Epidermal melanocyte (primary cell): ENCODE measurements at regions not wholly inside any gene's neighbourhood (a gene's known extent, or its start where the extent isn't known, plus 50 kb on each side); places are given as distances from the start of the nearest gene placed in this dataset.
A peak's percentile ranks its signal among the peaks of the same experiment; 100 is the strongest.
"Not testable (repeated sequence)": the region's sequence is repeated elsewhere in the genome, so short reads cannot be mapped to it uniquely, and the experiment has no call there.

Source experiments
- DNase-seq: peaks from one replicate; pipeline ENCODE4 v3.0.0; 2011; ENCODE audit warnings: low spot score; ENCODE audit not compliant: insufficient read length

GRCh38 chr6:81138236-81138635 is 614.2 kb downstream of the TENT5A start:
- DNase-seq: no peak

- no peak for DNase-seq
Observed at GRCh38 chr6:81130969-81131368, 621.5 kb downstream of the TENT5A start.

GRCh38 chr6:81130061-81130460 is 622.4 kb downstream of the TENT5A start:
- DNase-seq: no peak

- DNase-seq: no peak
Observed at GRCh38 chr6:81128671-81129070, 623.8 kb downstream of the TENT5A start.

GRCh38 chr6:81126150-81126549 is 626.3 kb downstream of the TENT5A start:
- no peak for DNase-seq

GRCh38 chr6:81120280-81120679 is 632.2 kb downstream of the TENT5A start:
- DNase-seq: no peak

GRCh38 chr6:81105998-81106397 is 646.5 kb downstream of the TENT5A start:
- no peak for DNase-seq

- no peak for DNase-seq
Observed at GRCh38 chr6:81098109-81098814, 654.2 kb downstream of the TENT5A start.

- not testable (repeated sequence) for DNase-seq
Observed at GRCh38 chr6:81096464-81096863, 656.0 kb downstream of the TENT5A start.

GRCh38 chr6:81093051-81093450 is 659.4 kb downstream of the TENT5A start:
- DNase-seq: no peak

GRCh38 chr6:81088145-81088544 is 664.3 kb downstream of the TENT5A start:
- no peak for DNase-seq

GRCh38 chr6:81086991-81087390 is 665.5 kb downstream of the TENT5A start:
- DNase-seq: no peak

GRCh38 chr6:81085431-81085790 is 667.1 kb downstream of the TENT5A start:
- DNase-seq: no peak

- no peak for DNase-seq
Observed at GRCh38 chr6:81084776-81085430, 667.6 kb downstream of the TENT5A start.

- peak; percentile 18 for DNase-seq
Observed at GRCh38 chr6:81075974-81076373, 676.5 kb downstream of the TENT5A start.

GRCh38 chr6:81073318-81073717 is 679.2 kb downstream of the TENT5A start:
- DNase-seq: no peak

GRCh38 chr6:81071121-81071520 is 681.4 kb downstream of the TENT5A start:
- no peak for DNase-seq

GRCh38 chr6:81067057-81067456 is 685.4 kb downstream of the TENT5A start:
- no peak for DNase-seq

GRCh38 chr6:81063891-81064290 is 688.6 kb downstream of the TENT5A start:
- DNase-seq: no peak

GRCh38 chr6:81054036-81054435 is 698.4 kb downstream of the TENT5A start:
- peak; percentile 34 for DNase-seq

GRCh38 chr6:81051952-81052351 is 700.5 kb downstream of the TENT5A start:
- DNase-seq: no peak

GRCh38 chr6:81049425-81050042 is 702.9 kb downstream of the TENT5A start:
- no peak for DNase-seq

GRCh38 chr6:81031416-81031815 is 721.1 kb downstream of the TENT5A start:
- no peak for DNase-seq
